MCF 10A (cell line): ENCODE measurements at regions not wholly inside any gene's neighbourhood (a gene's known extent, or its start where the extent isn't known, plus 50 kb on each side); places are given as distances from the start of the nearest gene placed in this dataset.

ENCODE experiments used
- BruUV-seq: library from RNA; stranded (reverse); fragments of 400-500 nt; replicated peaks from 2 replicates; lab custom pipeline; 2021; lab: Mats Ljungman, UMichigan
- CTCF ChIA-PET: fragments of 300-600 bp; sonication (Branson Sonifier 250); formaldehyde crosslinking; extraction: SDS; loops from one replicate; lab custom pipeline; 2021; ENCODE audit warnings: antibody characterized with exemption, inconsistent platforms; lab: Yijun Ruan, JAX
- POLR2A ChIA-PET: fragments of 300-600, 350-650 bp; sonication (Branson Sonifier 250); formaldehyde crosslinking; extraction: SDS; loops from one replicate; lab custom pipeline; 2020; ENCODE audit warnings: antibody characterized with exemption, inconsistent platforms; lab: Yijun Ruan, JAX
- DNase-seq: peaks from one replicate; pipeline ENCODE4 v3.0.0-alpha.2; 2018; ENCODE audit not compliant: unreplicated experiment
- H3K27ac Mint-ChIP-seq: one replicate; pipeline ENCODE4 v1.8.0; 2022; ENCODE audit warnings: mild to moderate bottlenecking, low read depth, mixed read lengths; ENCODE audit not compliant: unreplicated experiment
- H3K27me3 Mint-ChIP-seq: one replicate; pipeline ENCODE4 v1.8.0; 2022; ENCODE audit warnings: mixed read lengths; ENCODE audit not compliant: insufficient read depth, unreplicated experiment
- H3K36me3 Mint-ChIP-seq: one replicate; pipeline ENCODE4 v1.8.0; 2022; ENCODE audit warnings: mild to moderate bottlenecking, moderate library complexity, mixed read lengths; ENCODE audit not compliant: insufficient read depth, unreplicated experiment
- H3K4me1 Mint-ChIP-seq: one replicate; pipeline ENCODE4 v1.8.0; 2022; ENCODE audit warnings: mixed read lengths; ENCODE audit not compliant: insufficient read depth, unreplicated experiment
- H3K4me3 Mint-ChIP-seq: one replicate; pipeline ENCODE4 v1.8.0; 2022; ENCODE audit warnings: mild to moderate bottlenecking, moderate library complexity, mixed read lengths; ENCODE audit not compliant: unreplicated experiment
- H3K9me3 Mint-ChIP-seq: one replicate; pipeline ENCODE4 v1.8.0; 2022; ENCODE audit warnings: mixed read lengths; ENCODE audit not compliant: unreplicated experiment
- intact Hi-C: fragments of 100-400 bp; cut with micrococcal nuclease; formaldehyde crosslinking; loops from 2 replicates; pipeline ENCODE4 v1.14.1; 2022
- TF ChIP-seq, protein P1 (sequence below): fragments of 200-600 bp; IDR thresholded peaks from one replicate; pipeline ENCODE4 v1.8.0; 2022; ENCODE audit warnings: antibody characterized with exemption, mild to moderate bottlenecking; ENCODE audit not compliant: unreplicated experiment

DNA sequence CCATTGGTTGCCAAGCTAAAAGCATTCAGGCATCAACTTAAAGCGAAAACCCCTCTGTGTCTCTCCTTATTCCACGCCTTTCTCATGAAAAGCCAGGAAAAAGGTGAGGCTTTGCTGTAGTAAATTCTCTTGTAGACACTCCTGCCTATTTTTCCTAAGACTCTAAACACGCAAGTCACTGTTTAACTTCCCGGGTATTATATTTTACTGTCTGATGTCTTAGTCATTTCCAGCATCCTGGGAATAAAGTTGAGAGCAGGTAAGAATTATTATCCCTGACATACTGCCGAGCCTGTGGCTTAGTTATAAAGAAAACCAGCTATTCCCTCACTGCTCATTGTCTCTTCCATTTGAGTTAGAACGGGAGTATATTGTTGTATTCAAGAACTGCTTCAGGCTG is 112.4 kb upstream of the GATA6 start:
- BruUV-seq = no TSS peak
- peaks cover 6% of the 10 kb centered on the region for H3K9me3 Mint-ChIP-seq
- no peak for DNase-seq
- ChIA-PET CTCF (interaction anchor here (0.6 to 0.9 kb wide), 3 partner anchors 12 to 59 kb away, joined by 3 to 5 read pairs (median 3); no protein-coding TSS in a partner anchor), POLR2A (interaction anchor here (0.6 kb wide), 1 partner anchor 659 kb away, joined by 3 read pairs; no protein-coding TSS in a partner anchor)
- no peaks in the 10 kb centered on the region for H3K36me3 Mint-ChIP-seq
- H3K27ac Mint-ChIP-seq = no peak overlapping the region
- H3K4me1 Mint-ChIP-seq = no peaks in the 10 kb centered on the region
- TF ChIP-seq, protein P1, sequence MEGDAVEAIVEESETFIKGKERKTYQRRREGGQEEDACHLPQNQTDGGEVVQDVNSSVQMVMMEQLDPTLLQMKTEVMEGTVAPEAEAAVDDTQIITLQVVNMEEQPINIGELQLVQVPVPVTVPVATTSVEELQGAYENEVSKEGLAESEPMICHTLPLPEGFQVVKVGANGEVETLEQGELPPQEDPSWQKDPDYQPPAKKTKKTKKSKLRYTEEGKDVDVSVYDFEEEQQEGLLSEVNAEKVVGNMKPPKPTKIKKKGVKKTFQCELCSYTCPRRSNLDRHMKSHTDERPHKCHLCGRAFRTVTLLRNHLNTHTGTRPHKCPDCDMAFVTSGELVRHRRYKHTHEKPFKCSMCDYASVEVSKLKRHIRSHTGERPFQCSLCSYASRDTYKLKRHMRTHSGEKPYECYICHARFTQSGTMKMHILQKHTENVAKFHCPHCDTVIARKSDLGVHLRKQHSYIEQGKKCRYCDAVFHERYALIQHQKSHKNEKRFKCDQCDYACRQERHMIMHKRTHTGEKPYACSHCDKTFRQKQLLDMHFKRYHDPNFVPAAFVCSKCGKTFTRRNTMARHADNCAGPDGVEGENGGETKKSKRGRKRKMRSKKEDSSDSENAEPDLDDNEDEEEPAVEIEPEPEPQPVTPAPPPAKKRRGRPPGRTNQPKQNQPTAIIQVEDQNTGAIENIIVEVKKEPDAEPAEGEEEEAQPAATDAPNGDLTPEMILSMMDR = no peak
- intact Hi-C loops = no loop called here
- no peaks in the 10 kb centered on the region for H3K27me3 Mint-ChIP-seq
- no peak overlapping the region for H3K4me3 Mint-ChIP-seq

DNA sequence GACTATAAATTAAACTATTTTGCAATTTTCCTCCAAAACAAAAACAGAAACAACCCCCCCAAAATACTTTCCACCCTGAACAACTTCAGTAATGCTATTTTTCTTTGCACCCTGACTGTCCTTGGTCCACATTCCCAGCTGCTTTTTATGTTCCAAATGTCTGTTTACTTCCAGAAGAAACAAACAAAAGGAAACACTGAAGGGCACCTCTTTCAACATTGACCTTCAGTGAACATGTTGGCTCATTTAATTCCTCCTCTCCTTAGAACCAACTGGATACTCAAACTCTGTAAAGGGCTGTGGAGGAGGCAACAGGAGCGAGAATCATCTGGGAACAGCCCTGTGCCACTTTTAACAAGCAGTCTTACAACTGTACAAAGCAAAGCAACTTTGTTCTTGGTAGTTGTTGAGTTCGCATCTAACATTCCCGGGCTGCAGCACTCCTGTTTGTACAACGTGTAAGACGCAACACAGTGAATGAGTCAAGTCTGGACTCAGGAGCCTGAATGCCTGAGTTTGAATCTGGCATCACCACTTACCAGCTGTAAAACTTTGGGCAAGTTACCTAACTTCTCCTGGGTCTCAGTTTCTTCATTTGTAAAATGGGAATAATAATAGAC is 111.4 kb upstream of the GATA6 start:
- Mint-ChIP-seq H3K4me3 (no peak overlapping the region), H3K36me3 (no peaks in the 10 kb centered on the region), H3K27me3 (no peaks in the 10 kb centered on the region), H3K27ac (no peak overlapping the region), H3K9me3 (peaks cover 6% of the 10 kb centered on the region), H3K4me1 (no peaks in the 10 kb centered on the region)
- TF ChIP-seq, protein P1 = no peak
- no TSS peak for BruUV-seq
- POLR2A ChIA-PET = interaction anchor here (1.6 kb wide), 1 partner anchor 10 kb away, joined by 3 read pairs; no protein-coding TSS in a partner anchor
- intact Hi-C loops = no loop called here
- CTCF ChIA-PET = no interaction called here
- DNase-seq = no peak

DNA sequence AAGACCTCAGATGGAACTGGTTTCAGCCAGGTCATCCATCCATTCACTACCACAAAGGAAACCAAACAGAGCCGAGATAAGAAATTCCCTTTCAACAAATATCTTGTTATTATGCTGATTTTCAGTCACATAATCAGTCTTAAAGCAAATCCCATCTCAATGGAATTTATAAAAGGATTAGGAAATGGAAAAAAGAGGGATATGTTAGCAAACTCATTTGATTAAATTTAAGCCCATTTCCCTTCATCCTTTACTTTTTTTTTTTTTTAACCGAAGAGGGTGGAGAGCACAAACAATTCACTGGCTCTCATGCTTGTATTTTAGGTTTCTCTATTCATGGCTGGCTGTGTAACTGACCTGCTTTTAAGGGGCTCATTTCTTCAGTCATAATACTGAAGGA is 109.0 kb upstream of the GATA6 start:
- POLR2A ChIA-PET = no interaction called here
- DNase-seq = no peak
- H3K27ac Mint-ChIP-seq = no peak overlapping the region
- no peak overlapping the region for H3K4me3 Mint-ChIP-seq
- TF ChIP-seq, protein P1 = no peak
- H3K4me1 Mint-ChIP-seq = no peaks in the 10 kb centered on the region
- BruUV-seq = no TSS peak
- intact Hi-C loops = no loop called here
- H3K36me3 Mint-ChIP-seq = no peaks in the 10 kb centered on the region
- H3K27me3 Mint-ChIP-seq = no peaks in the 10 kb centered on the region
- CTCF ChIA-PET = interaction anchor here (0.6 kb wide), 1 partner anchor 110 kb away, joined by 3 read pairs; no protein-coding TSS in a partner anchor
- no peaks in the 10 kb centered on the region for H3K9me3 Mint-ChIP-seq

DNA sequence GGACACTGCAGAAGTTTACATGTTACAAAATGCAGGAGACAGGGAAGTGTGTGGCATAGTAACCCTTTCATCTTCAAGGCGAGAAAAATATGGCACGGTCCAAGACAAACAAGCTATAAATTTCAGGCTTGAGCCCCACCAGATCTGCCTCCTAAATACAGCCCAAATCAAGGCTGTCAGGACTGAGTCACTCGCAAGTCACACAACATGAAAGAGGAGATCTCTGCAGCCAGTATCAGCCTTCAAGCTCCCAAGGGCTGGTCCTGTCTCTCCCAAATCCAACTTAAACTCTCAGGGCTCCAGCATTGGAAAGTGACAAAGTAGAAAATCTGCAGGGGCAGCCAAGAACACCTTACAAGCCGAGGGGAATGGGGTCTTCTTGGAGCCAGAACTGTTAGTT is 106.3 kb upstream of the GATA6 start:
- TF ChIP-seq, protein P1 = no peak
- H3K4me1 Mint-ChIP-seq = no peaks in the 10 kb centered on the region
- peaks cover 7% of the 10 kb centered on the region for H3K9me3 Mint-ChIP-seq
- CTCF ChIA-PET = interaction anchor here (0.6 kb wide), 1 partner anchor 498 kb away, joined by 3 read pairs; no protein-coding TSS in a partner anchor
- intact Hi-C loops = no loop called here
- no peak overlapping the region for H3K4me3 Mint-ChIP-seq
- no peak overlapping the region for H3K27ac Mint-ChIP-seq
- BruUV-seq = no TSS peak
- no peak for DNase-seq
- no peaks in the 10 kb centered on the region for H3K36me3 Mint-ChIP-seq
- POLR2A ChIA-PET = no interaction called here
- H3K27me3 Mint-ChIP-seq = peaks cover 12% of the 10 kb centered on the region
